ENCODE measurements at regions not wholly inside any gene's neighbourhood (a gene's known extent, or its start where the extent isn't known, plus 50 kb on each side); places are given as distances from the start of the nearest gene placed in this dataset.

- no peak for DNase-seq
Measured at GRCh38 chr1:68963353-68963752, 466.5 kb upstream of the DEPDC1 start.

DNA sequence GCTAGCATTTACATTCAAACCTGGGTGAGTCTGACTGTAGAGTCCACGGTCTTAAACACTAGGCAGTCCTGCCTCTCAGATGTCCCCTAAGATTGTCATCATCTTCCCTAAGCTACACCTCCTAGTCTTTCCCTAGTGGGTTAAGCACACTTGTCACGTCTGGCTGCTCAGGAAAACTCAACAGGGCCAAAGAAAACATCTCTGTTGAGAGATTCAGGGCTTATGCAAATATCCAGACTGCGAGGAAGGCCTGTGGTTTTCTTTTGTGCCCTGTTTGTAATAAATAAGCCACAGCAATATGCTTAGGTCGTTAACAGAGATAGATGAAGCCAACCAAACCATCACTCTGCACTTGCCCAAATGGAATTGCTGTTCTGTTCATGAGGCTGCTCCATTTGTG is 472.6 kb upstream of the DEPDC1 start:
- no peak for DNase-seq

DNA sequence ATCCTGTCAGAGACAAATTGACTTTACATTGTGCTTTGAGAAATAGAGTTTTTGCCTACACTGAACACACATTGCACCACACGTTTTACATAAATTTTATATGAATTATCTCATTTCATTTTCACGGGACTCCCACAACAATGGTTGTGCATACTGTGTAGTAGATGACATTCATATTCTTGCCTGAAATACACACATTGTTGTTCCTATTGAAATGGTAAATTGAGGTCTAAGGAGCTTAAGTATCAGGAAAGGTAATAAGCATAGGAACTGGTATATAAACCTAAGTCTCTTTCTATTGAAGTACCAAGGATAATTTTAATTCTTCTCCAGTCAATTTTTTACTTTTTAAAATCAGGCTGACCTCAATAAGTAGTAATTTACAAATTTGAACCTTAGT is 473.7 kb upstream of the DEPDC1 start:
- no peak for DNase-seq

GRCh38 chr1:68973459-68974244 is 476.8 kb upstream of the DEPDC1 start:
- DNase-seq: no peak

DNA sequence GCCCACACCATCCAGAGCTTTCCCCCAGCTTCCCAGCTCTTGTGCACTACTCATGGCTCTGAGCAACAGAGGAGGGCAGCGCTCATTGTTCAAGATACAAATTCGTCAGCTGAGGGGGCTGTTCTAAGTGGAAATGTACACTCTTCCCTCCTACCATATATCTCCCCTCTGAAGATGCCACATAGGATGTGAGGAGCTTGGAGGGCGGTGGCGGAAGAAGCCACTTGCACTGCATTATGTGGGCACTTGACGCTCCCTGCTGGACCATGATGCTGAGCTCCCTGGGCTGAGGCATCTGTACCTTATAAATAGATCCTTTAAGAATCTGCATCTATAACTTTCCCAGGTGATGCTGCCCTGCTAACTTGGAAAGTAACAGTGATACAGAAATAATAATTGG is 477.6 kb upstream of the DEPDC1 start:
- DNase-seq: no peak

GRCh38 chr1:68975212-68975933 is 478.5 kb upstream of the DEPDC1 start:
- no peak for DNase-seq

GRCh38 chr1:68976916-68977610 is 480.2 kb upstream of the DEPDC1 start:
- DNase-seq: no peak

- no peak for DNase-seq
Measured at GRCh38 chr1:68979891-68980290, 483.0 kb upstream of the DEPDC1 start.

DNA sequence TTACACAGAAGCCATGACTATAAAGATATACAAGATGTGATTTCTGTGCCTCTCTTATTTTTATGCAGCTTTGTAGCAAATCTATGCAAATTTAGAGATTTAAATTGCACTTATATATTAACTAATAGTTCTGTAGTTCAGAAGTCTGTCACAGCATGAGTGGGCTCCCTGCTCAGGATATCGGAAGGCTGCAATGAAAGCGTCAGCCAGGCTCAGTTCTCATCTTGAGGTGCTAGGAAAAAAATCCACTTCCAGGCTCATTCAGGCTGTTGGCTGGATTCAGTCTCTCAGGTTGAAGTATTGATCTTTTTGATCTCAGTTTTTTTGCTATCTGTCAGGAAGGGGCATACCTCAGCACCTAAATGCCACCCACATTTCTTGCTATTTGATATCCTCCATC is 487.4 kb upstream of the DEPDC1 start:
- no peak for DNase-seq

DNA sequence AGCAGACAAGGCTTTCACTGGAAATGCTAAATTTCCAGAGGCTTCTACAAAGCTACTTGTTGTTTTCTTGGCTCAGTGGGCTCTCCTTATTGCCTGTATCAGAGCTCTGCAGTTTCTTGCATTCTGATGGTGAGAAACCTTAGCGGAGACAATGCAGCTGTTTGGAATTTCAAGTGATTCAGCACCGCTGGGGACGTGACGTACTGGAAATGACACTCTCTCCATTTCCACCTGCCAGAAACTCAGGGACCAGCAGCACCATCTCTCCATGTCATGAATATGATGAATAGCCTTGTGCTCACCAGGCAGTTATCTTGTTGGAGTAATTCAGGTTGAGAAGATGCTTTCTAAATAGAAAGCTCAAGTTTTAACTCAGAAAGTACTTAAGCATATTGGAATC is 497.2 kb upstream of the DEPDC1 start:
- DNase-seq: no peak

DNA sequence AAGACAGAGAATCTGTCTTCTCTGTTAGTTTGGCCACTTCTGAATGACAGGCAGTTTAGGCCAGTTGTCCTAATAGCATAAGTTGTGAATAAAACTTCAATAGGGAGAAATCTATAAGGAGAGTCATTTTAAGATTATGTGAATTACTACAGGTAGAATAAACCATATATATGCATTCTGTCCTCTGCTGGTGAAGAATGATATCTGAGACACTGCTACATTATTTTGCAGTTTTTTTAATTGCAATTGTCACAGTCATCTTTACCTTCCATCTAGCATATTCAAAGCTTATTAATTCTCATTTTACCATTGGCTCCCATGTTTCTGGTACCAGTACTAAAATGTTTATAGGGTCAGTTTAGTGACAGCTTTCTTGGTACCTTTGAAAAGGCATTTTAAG is 519.6 kb upstream of the DEPDC1 start:
- no peak for DNase-seq

GRCh38 chr1:69029649-69030048 is 532.8 kb upstream of the DEPDC1 start:
- no peak for DNase-seq

DNA sequence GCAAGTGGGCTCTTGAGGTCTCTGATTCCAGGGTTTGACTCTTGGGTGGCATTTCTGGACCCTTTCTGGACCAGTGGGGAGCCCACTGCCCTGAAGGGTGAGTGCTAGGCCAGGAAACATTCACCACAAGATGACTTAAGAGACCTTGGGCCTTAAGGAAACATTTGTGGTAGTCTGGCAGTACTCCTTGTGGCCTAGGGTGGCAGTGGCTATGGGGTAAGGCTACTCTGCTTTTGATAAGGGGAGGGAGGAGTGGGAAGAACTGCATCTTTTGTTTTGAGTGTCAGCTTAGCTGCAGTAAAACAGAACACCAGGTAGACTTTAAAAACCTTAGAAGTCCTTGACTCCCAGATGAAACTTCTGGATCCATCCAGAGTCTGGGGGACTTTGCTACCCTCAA is 529.3 kb upstream of the LRRC7 start:
- no peak for DNase-seq

DNA sequence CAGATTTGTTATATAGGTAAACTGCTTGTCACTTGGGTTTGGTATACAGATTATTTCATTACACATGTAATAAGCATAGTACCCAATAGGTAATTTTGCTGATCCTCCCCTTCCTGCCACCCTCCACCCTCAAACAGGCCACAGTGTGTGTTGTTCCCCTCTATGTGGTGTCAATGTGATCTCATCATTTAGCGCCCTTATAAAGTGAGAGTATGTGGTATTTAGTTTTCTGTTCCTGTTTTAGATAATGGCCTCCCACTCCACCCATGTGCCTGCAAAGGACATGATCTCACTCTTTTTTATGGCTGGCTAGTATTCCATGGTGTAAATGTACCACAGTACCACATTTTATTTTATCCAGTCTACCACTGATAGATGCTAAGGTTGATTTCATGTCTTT is 522.1 kb upstream of the LRRC7 start:
- DNase-seq: no peak

GRCh38 chr1:69055194-69055593 is 512.5 kb upstream of the LRRC7 start:
- DNase-seq: no peak

DNA sequence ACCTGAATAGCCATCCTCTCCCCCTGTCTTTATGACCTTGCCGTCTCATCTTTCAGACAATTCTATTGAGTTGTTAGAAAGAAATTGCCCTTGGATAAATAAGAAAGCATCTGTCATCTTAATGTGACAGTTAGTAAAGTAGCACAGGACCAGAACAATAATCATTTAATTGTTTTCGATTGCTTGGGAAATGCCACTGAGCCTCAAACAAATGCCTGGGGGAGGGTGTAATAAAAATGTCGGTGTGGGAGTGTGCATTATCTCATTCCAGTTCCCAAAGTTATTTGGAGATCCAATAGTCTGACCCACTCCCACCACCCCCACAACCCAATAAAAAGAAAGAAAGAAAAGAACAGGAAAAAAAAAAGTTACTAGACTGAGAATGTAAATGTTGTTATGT is 509.3 kb upstream of the LRRC7 start:
- no peak for DNase-seq

DNA sequence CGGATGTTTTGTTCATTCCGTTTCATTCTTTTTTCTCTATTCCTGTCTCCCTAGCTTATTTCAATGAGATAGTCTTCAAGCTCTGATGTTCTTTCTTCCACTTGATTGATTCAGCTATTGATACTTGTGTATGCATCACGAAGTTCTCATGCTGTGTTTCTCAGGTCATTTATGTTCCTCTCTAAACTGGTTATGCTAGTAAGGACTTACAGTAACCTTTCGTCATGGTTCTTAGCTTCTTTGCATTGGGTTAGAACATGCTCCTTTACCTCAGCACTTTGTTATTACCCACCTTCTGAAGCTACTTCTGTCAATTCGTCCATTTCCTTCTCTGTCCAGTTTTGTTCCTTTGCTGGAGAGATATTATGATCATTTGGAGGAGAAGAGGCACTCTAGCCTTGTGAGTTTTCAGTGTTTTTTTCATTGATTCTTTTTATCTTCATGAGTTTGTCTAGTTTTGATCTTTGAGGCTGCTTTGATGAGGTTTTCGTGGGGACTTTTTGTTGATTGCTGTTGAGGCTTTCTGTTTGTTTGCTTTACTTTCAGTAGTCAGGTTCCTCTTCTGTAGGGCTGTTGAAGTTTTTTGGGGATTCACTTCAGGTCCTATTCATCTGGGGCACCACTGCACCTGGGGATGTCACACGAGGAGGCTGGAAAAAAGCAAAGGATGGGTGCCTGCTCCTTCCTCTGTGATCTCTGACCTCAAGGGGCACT is 496.9 kb upstream of the LRRC7 start:
- DNase-seq: no peak

- no peak for DNase-seq
Measured at GRCh38 chr1:69073176-69073575, 494.5 kb upstream of the LRRC7 start.

- no peak for DNase-seq
Measured at GRCh38 chr1:69076631-69077030, 491.1 kb upstream of the LRRC7 start.

DNA sequence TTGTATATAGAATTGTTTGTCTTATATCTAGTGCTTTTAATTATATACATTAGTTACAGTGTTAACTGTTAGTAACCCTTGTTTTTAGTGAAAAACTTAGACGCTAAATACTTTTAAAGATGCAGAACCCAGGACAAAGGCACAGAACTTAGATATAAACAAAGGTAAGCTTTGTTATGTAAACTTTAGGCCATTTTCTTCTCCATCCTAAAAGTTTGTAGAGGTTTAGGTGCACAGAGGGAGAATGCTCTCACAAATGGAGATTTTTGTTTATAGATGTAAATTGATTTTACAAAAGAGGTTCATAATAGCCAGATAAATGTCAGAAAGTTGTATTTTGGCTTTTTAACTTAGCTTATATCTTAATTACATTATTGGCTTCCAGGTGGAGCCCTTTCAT is 490.5 kb upstream of the LRRC7 start:
- DNase-seq: no peak

DNA sequence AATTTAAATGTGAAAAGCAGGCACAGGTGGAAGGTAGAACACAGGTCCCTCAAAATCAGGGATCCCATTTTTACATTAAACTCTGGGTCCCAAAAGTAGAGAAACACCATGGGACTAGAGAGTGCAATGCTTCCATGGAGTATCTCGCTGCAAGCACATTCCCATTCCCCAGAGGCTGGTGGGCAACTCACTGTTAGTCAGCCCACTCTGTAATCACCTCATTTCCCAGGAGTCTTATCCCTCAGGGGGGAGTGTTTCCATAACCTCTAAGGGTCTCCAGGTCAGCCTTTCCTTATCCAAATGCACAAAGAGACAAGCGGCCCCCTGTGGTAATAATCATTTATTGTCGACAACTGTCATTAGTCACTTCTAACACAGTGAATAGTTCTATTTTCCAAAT is 490.1 kb upstream of the LRRC7 start:
- DNase-seq: no peak

DNA sequence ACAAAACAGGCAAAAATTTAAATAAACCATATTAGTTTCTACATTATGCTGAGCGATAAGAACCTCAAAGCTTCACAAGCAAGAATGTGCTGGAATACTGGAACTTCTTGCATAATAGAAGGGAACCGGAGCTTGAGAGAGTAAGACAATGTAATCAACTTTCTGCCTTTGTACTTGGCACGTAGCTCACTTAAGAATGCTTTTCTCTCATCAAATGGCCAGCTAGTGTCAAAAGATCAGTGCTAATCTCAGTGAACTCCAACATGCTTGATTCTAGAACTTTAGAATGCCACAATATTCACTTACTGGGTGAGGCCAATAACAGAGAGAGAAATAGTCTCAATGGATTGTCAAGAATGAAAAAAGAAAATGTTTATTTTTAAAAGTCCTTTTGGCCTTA is 486.1 kb upstream of the LRRC7 start:
- no peak for DNase-seq

- no peak for DNase-seq
Measured at GRCh38 chr1:69082312-69082711, 485.4 kb upstream of the LRRC7 start.
